ENCODE measurements at regions not wholly inside any gene's neighbourhood (a gene's known extent, or its start where the extent isn't known, plus 50 kb on each side); places are given as distances from the start of the nearest gene placed in this dataset.

DNA sequence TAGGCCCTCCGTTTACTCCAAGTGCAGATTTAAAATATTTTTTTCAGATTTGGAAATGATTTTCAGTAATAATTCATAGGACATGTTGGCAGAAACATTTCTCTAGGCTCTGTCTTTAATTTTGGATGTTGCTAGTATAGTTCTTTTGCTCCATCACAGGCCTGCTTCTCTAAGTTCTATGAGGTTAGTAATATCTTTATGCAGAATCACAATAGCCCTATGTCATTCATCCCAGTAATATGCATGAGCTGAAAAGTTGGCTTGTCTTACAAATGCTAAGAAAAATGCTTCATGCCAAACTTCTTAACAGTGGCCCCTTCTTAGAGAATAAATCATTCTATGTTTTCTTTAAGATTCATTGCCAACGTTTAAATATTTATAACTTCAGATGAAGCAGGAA is 148.3 kb upstream of the TLL1 start:
- TF ChIP-seq, protein P1, sequence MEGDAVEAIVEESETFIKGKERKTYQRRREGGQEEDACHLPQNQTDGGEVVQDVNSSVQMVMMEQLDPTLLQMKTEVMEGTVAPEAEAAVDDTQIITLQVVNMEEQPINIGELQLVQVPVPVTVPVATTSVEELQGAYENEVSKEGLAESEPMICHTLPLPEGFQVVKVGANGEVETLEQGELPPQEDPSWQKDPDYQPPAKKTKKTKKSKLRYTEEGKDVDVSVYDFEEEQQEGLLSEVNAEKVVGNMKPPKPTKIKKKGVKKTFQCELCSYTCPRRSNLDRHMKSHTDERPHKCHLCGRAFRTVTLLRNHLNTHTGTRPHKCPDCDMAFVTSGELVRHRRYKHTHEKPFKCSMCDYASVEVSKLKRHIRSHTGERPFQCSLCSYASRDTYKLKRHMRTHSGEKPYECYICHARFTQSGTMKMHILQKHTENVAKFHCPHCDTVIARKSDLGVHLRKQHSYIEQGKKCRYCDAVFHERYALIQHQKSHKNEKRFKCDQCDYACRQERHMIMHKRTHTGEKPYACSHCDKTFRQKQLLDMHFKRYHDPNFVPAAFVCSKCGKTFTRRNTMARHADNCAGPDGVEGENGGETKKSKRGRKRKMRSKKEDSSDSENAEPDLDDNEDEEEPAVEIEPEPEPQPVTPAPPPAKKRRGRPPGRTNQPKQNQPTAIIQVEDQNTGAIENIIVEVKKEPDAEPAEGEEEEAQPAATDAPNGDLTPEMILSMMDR (IDR thresholded peaks at IDR 0.05) = no peak
- TF ChIP-seq POLR2AphosphoS5 (IDR thresholded peaks at IDR 0.05; ENCODE audit: low read depth, low read length) (no peak), TCF7L2 (IDR thresholded peaks at IDR 0.05; ENCODE audit: low read depth, low read length) (no peak), SIN3A (IDR thresholded peaks at IDR 0.05; ENCODE audit: borderline replicate concordance, insufficient read depth, low read depth, low read length) (no peak)
- TF ChIP-seq, protein P2, sequence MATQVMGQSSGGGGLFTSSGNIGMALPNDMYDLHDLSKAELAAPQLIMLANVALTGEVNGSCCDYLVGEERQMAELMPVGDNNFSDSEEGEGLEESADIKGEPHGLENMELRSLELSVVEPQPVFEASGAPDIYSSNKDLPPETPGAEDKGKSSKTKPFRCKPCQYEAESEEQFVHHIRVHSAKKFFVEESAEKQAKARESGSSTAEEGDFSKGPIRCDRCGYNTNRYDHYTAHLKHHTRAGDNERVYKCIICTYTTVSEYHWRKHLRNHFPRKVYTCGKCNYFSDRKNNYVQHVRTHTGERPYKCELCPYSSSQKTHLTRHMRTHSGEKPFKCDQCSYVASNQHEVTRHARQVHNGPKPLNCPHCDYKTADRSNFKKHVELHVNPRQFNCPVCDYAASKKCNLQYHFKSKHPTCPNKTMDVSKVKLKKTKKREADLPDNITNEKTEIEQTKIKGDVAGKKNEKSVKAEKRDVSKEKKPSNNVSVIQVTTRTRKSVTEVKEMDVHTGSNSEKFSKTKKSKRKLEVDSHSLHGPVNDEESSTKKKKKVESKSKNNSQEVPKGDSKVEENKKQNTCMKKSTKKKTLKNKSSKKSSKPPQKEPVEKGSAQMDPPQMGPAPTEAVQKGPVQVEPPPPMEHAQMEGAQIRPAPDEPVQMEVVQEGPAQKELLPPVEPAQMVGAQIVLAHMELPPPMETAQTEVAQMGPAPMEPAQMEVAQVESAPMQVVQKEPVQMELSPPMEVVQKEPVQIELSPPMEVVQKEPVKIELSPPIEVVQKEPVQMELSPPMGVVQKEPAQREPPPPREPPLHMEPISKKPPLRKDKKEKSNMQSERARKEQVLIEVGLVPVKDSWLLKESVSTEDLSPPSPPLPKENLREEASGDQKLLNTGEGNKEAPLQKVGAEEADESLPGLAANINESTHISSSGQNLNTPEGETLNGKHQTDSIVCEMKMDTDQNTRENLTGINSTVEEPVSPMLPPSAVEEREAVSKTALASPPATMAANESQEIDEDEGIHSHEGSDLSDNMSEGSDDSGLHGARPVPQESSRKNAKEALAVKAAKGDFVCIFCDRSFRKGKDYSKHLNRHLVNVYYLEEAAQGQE (IDR thresholded peaks at IDR 0.05; ENCODE audit: insufficient read depth in 1 of 2, low read depth in 2 of 2, low read length in 1 of 2) = no peak
